GM19468 (cell line): ENCODE measurements at regions not wholly inside any gene's neighbourhood (a gene's known extent, or its start where the extent isn't known, plus 50 kb on each side); places are given as distances from the start of the nearest gene placed in this dataset.

Experiments
- ATAC-seq: cut with Tn5 transposase; IDR thresholded peaks from one replicate; pipeline ENCODE4 v1.9.1; 2021; ENCODE audit warnings: mild to moderate bottlenecking, moderate library complexity, moderate number of reproducible peaks; ENCODE audit not compliant: unreplicated experiment; ENCODE audit errors: extremely low read depth

DNA sequence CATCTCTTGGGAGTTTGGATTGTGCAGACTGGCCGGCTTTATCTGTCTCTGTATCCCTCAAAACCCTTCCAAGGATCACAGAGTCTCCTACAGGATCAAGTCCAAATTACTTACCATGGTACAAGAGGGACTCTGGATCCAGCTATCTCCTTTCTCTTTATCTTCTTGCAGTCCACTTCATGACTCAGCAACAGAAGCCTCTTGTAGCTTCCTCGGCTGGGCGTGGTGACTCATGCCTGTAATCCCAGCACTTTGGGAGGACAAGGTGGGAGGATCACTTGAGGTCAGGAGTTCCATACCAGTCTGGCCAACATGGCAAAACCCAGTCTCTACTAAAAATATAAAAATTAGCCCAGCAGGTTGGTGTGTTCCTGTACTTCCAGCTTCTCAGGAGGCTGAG is 189.7 kb downstream of the BCAT1 start:
- ATAC-seq = no peak

- no peak for ATAC-seq
Measured at GRCh38 chr12:24756479-24757024, 192.3 kb downstream of the BCAT1 start.

- no peak for ATAC-seq
Measured at GRCh38 chr12:24754690-24755638, 193.9 kb downstream of the BCAT1 start.

DNA sequence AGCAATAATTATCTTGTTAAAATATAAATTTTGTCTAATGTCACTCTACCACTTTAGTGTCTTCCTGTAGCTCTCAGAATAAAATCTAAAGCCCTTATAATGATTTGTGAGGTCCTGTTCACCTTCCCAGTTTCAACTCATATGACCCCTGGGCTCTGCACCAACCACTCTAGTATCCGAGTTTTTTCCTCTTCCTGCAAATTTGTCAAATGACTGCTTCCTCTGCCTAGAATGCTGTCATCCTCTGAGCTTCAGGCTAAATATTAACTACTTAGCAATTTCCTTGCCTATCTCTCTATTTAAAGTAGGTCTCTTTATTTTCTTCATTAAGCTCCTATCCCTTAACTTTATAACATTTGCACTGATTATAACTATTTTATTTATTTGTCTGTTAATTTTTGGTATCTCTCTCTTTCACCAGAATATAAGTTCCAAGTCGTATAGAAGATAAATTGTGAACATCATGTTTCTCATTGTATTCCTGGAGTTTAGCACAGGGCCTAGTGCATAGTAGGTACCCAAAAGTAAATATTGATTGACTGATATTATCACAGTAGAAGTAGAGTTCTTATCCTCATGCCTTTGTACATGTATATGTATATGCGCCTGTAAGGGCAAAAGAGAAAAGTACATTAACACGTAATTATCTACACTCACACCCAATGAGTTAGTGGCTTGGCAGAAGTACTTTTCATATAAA is 196.0 kb downstream of the BCAT1 start:
- no peak for ATAC-seq

- no peak for ATAC-seq
Measured at GRCh38 chr12:24751181-24751580, 197.7 kb downstream of the BCAT1 start.

GRCh38 chr12:24750263-24750662 is 198.6 kb downstream of the BCAT1 start:
- ATAC-seq = no peak

- ATAC-seq = no peak
Measured at GRCh38 chr12:24749171-24749570, 199.7 kb downstream of the BCAT1 start.

- ATAC-seq = no peak
Measured at GRCh38 chr12:24748326-24748725, 200.6 kb downstream of the BCAT1 start.

- no peak for ATAC-seq
Measured at GRCh38 chr12:24746864-24747263, 202.0 kb downstream of the BCAT1 start.

DNA sequence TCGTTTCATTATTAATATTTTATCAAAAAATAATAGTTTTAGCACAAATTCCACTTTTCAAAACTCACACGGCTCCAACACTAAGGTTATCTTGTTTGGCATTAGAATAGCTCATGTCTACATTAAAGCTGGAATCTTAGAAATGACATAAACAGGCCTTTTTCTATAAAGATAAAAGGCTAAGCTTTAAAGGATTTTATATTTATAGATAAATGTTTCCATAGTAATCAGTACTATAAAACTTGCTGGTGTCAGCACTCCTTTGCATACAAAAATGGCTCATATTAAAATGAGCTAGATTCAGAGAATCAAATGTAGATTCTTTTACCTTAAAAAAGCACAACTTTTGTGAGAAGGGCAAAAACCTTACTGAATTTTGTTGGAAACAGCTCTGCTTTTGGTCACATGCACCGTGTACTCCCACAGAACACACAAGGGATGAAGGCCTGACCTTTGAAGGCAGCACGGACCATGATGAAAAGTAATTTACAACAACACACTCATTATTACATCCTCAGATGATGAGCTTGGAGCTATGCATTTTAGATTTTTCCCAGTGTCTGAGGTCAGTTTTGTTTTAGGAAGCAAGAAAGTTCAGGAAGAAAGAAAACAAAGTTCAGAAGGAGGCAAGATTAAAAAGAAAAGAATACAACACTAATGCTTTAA is 202.8 kb downstream of the BCAT1 start:
- ATAC-seq = no peak

DNA sequence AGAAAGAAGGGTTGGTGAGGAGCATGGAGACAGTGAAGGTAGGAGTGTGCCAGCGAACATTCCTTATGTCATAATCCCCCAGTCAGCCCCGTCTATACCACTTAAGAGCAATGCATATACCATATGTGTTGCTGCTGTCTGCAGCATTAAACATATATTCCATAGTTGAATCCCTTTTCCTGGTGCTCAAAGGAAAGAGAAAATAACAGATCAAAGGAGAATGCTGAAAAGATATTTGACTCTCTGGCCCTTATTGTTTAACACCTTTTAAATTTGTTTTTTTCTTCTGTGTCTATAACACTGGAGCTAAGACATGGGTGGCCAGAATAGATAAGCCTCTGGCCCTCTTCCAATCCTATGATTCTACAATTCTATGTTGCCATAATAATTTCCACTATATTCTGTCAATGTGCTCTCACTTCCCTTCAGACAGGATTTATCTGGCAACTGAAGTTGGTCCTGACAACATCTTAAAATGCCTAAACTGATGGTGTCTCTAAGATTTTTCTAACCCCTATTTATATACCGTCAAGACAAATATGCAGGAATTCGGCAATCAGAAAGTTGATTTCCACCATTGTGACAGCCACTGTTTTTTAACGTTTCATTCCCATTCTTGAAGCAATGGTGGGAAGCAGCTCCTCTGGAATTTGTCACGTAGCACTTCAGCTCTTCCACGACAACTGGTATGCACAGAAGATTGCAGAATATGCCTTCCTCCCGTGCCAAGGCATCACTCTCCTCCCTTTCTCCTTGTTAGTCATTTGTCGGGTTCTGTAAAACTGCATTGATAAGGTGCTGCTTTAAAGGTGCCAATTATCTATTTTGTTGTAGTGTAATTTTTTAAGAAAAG is 204.7 kb downstream of the BCAT1 start:
- no peak for ATAC-seq

DNA sequence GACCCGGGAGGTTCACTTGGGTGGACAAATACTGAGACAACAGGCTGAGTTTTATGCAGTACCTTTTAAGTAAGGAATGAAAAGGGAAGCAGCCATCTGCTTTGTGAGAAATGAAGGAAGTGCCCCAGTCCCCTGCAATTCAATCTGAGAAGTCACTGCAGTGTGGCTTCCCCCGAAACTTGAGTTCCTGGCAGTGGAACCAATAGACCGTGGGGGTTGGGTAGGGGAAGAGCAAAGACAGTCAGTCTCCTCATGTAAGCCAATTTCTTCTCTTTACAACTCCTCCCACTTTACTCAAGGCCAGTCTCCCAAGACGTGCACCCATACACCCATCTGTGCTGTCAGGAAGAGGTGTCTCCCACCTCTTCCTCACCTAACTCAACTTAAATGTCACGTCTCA is 206.5 kb downstream of the BCAT1 start:
- peak; percentile 56 for ATAC-seq

DNA sequence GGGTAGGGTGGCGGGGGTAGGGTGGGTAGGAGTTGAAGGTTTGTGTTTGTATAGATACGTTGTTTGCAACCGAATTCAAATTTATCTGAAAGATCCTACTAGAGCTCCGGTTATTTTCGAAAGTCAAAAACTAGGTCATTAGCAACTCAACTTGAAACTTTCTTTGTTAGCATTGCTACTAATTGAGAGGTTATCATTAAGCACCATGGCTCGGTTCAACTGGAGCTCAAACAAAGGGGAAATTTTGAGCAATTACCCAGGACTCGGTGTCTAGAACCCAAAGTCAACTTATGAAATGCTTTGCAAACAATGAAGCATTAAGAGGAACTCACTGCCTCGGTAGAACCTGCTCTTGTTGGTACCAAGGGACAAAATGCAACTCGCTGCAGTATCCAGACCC is 207.7 kb downstream of the BCAT1 start:
- ATAC-seq = peak; percentile 28

- ATAC-seq = no peak
Measured at GRCh38 chr12:24739106-24739779, 209.7 kb downstream of the BCAT1 start.

GRCh38 chr12:24738441-24738840 is 210.5 kb downstream of the BCAT1 start:
- ATAC-seq = no peak

- no peak for ATAC-seq
Measured at GRCh38 chr12:24731596-24731995, 217.3 kb downstream of the BCAT1 start.

GRCh38 chr12:24730489-24730896 is 218.4 kb downstream of the BCAT1 start:
- no peak for ATAC-seq

- ATAC-seq = no peak
Measured at GRCh38 chr12:24728826-24729225, 220.1 kb downstream of the BCAT1 start.

DNA sequence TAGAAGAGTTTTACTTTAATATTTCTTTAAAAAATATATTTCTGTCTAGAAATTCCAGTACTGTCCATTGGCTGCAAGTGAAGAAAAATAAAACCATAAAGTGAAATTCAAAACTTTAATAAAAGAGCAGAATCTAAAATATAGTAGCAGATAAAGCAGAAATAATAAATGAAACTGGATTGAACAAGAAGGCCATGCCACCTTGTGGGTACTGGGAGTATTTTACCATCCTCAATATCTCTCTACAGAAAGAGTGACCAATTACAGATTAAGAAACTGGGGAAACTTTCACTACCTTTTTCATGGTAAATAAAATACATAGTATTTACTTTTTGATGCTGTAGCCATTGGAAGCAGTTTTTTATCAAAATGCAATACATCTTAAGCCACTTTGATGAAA is 220.5 kb downstream of the BCAT1 start:
- no peak for ATAC-seq
